ENCODE measurements at regions not wholly inside any gene's neighbourhood (a gene's known extent, or its start where the extent isn't known, plus 50 kb on each side); places are given as distances from the start of the nearest gene placed in this dataset.

GRCh38 chr11:47914743-47915142, 65.6 kb upstream of the PTPRJ start:
- no peak overlapping the region for H3K27ac Mint-ChIP-seq (ENCODE audit: unreplicated experiment)

GRCh38 chr11:47913529-47914244, 65.5 kb upstream of the NUP160 start:
- no peaks in the 10 kb centered on the region for H3K27me3 Mint-ChIP-seq (ENCODE audit: unreplicated experiment)
- H3K27ac Mint-ChIP-seq (ENCODE audit: unreplicated experiment): no peak overlapping the region
- peaks cover 6% of the 10 kb centered on the region for H3K4me1 Mint-ChIP-seq (ENCODE audit: low read depth, unreplicated experiment)
- no peak for DNase-seq
- no peaks in the 10 kb centered on the region for H3K36me3 Mint-ChIP-seq (ENCODE audit: unreplicated experiment)
- no peaks in the 10 kb centered on the region for H3K9me3 Mint-ChIP-seq (ENCODE audit: unreplicated experiment)
- no peak overlapping the region for H3K4me3 Mint-ChIP-seq (ENCODE audit: unreplicated experiment)
- no peak for TF ChIP-seq CTCF (IDR thresholded peaks at IDR 0.05; ENCODE audit: partially characterized antibody, unreplicated experiment)

More at GRCh38 chr11:47914743-47915142, 65.6 kb upstream of the PTPRJ start:
- no peak for DNase-seq
- Mint-ChIP-seq H3K36me3 (ENCODE audit: unreplicated experiment) (no peaks in the 10 kb centered on the region), H3K4me3 (ENCODE audit: unreplicated experiment) (no peak overlapping the region), H3K27me3 (ENCODE audit: unreplicated experiment) (no peaks in the 10 kb centered on the region), H3K9me3 (ENCODE audit: unreplicated experiment) (no peaks in the 10 kb centered on the region), H3K4me1 (ENCODE audit: low read depth, unreplicated experiment) (peaks cover 6% of the 10 kb centered on the region)
- TF ChIP-seq CTCF (IDR thresholded peaks at IDR 0.05; ENCODE audit: partially characterized antibody, unreplicated experiment): no peak

- peaks cover 6% of the 10 kb centered on the region for H3K4me1 Mint-ChIP-seq (ENCODE audit: low read depth, unreplicated experiment)
- no peaks in the 10 kb centered on the region for H3K9me3 Mint-ChIP-seq (ENCODE audit: unreplicated experiment)
- no peaks in the 10 kb centered on the region for H3K27me3 Mint-ChIP-seq (ENCODE audit: unreplicated experiment)
- no peak for TF ChIP-seq CTCF (IDR thresholded peaks at IDR 0.05; ENCODE audit: partially characterized antibody, unreplicated experiment)
- H3K4me3 Mint-ChIP-seq (ENCODE audit: unreplicated experiment): no peak overlapping the region
- H3K36me3 Mint-ChIP-seq (ENCODE audit: unreplicated experiment): no peaks in the 10 kb centered on the region
- no peak for DNase-seq
- no peak overlapping the region for H3K27ac Mint-ChIP-seq (ENCODE audit: unreplicated experiment)
These were observed 64.8 kb upstream of the NUP160 start for GRCh38 chr11:47912843-47913437.

GRCh38 chr11:47911149-47911548, 63.0 kb upstream of the NUP160 start:
- Mint-ChIP-seq H3K36me3 (ENCODE audit: unreplicated experiment) (no peaks in the 10 kb centered on the region), H3K27me3 (ENCODE audit: unreplicated experiment) (no peaks in the 10 kb centered on the region), H3K27ac (ENCODE audit: unreplicated experiment) (no peak overlapping the region), H3K4me3 (ENCODE audit: unreplicated experiment) (no peak overlapping the region), H3K9me3 (ENCODE audit: unreplicated experiment) (no peaks in the 10 kb centered on the region), H3K4me1 (ENCODE audit: low read depth, unreplicated experiment) (peaks cover 2% of the 10 kb centered on the region)
- TF ChIP-seq CTCF (IDR thresholded peaks at IDR 0.05; ENCODE audit: partially characterized antibody, unreplicated experiment): no peak
- DNase-seq: no peak

- no peak for TF ChIP-seq CTCF (IDR thresholded peaks at IDR 0.05; ENCODE audit: partially characterized antibody, unreplicated experiment)
- Mint-ChIP-seq H3K9me3 (ENCODE audit: unreplicated experiment) (no peaks in the 10 kb centered on the region), H3K27ac (ENCODE audit: unreplicated experiment) (no peak overlapping the region), H3K4me3 (ENCODE audit: unreplicated experiment) (no peak overlapping the region), H3K4me1 (ENCODE audit: low read depth, unreplicated experiment) (no peaks in the 10 kb centered on the region), H3K27me3 (ENCODE audit: unreplicated experiment) (no peaks in the 10 kb centered on the region), H3K36me3 (ENCODE audit: unreplicated experiment) (no peaks in the 10 kb centered on the region)
- DNase-seq: no peak
These were observed 60.0 kb upstream of the NUP160 start for GRCh38 chr11:47908198-47908597.

Measured in glutamatergic neuron (in vitro differentiated cells).